Adipocyte (in vitro differentiated cells): ENCODE measurements at regions not wholly inside any gene's neighbourhood (a gene's known extent, or its start where the extent isn't known, plus 50 kb on each side); places are given as distances from the start of the nearest gene placed in this dataset.
A peak's percentile ranks its signal among the peaks of the same experiment; 100 is the strongest.

ENCODE experiments used
- DNase-seq: peaks from one replicate; pipeline ENCODE4 v3.0.0-alpha.2; 2015; ENCODE audit warnings: low read depth
- H3K27me3 ChIP-seq: replicated peaks from 2 replicates; pipeline ENCODE4 v1.7.0; 2013; ENCODE audit warnings: mild to moderate bottlenecking, low read length, moderate library complexity; ENCODE audit not compliant: control insufficient read depth, insufficient read depth
- H3K36me3 ChIP-seq: 2 replicates; pipeline ENCODE4 v1.7.0; 2013; ENCODE audit warnings: low read length, mild to moderate bottlenecking, moderate library complexity; ENCODE audit not compliant: control insufficient read depth, insufficient read depth, severe bottlenecking
- H3K4me1 ChIP-seq: 2 replicates; pipeline ENCODE4 v1.7.0; 2013; ENCODE audit warnings: mild to moderate bottlenecking, low read length, moderate library complexity; ENCODE audit not compliant: control insufficient read depth, insufficient read depth
- H3K4me3 ChIP-seq: 2 replicates; pipeline ENCODE4 v1.7.0; 2013; ENCODE audit warnings: mild to moderate bottlenecking, low read length, moderate library complexity
- H3K9ac ChIP-seq: 2 replicates; pipeline ENCODE4 v1.7.0; 2013; ENCODE audit warnings: mild to moderate bottlenecking, low read length, moderate library complexity
- H3K9me3 ChIP-seq: 2 replicates; pipeline ENCODE4 v1.7.0; 2013; ENCODE audit warnings: mild to moderate bottlenecking, low read length, moderate library complexity; ENCODE audit not compliant: control insufficient read depth

GRCh38 chr1:42046761-42047507 is 106.3 kb upstream of the GUCA2B start:
- no peak overlapping the region for H3K9ac ChIP-seq
- H3K9me3 ChIP-seq: no peaks in the 10 kb centered on the region
- no peaks in the 10 kb centered on the region for H3K4me1 ChIP-seq
- DNase-seq: no peak
- H3K36me3 ChIP-seq: no peaks in the 10 kb centered on the region
- H3K4me3 ChIP-seq: no peak overlapping the region
- H3K27me3 ChIP-seq: peaks cover 37% of the 10 kb centered on the region

DNA sequence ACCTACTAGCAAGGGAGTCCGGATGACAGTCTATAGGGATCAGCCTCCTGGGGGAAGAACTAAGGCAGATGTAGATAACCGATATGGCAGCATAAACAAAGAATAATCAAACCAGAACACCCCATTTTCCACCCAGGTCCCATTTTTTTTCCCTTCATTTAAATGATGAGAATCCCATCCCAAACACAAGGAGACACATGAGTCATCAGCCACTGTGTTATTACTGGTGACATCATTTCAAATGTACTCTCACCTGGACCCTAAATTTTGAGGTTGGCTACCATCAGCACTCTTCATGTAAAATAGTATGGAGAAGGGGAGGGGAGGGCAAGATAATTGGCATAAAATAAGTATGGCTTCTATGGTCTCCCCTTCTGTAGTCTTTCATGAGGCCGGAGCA is 108.9 kb upstream of the GUCA2B start:
- H3K4me3 ChIP-seq: no peak overlapping the region
- peaks cover 20% of the 10 kb centered on the region for H3K27me3 ChIP-seq
- H3K4me1 ChIP-seq: no peaks in the 10 kb centered on the region
- no peaks in the 10 kb centered on the region for H3K36me3 ChIP-seq
- H3K9ac ChIP-seq: no peak overlapping the region
- H3K9me3 ChIP-seq: no peaks in the 10 kb centered on the region
- no peak for DNase-seq

- Histone ChIP-seq H3K9me3 (no peaks in the 10 kb centered on the region), H3K27me3 (peaks cover 20% of the 10 kb centered on the region), H3K4me3 (no peak overlapping the region), H3K36me3 (no peaks in the 10 kb centered on the region), H3K9ac (no peak overlapping the region), H3K4me1 (no peaks in the 10 kb centered on the region)
- DNase-seq: no peak
Measured at GRCh38 chr1:42043811-42044210, 109.4 kb upstream of the GUCA2B start.

GRCh38 chr1:42043182-42043581 is 110.0 kb upstream of the GUCA2B start:
- DNase-seq: no peak
- no peaks in the 10 kb centered on the region for H3K4me1 ChIP-seq
- H3K27me3 ChIP-seq: peaks cover 14% of the 10 kb centered on the region
- no peaks in the 10 kb centered on the region for H3K36me3 ChIP-seq
- H3K9me3 ChIP-seq: no peaks in the 10 kb centered on the region
- H3K9ac ChIP-seq: no peak overlapping the region
- H3K4me3 ChIP-seq: no peak overlapping the region

DNA sequence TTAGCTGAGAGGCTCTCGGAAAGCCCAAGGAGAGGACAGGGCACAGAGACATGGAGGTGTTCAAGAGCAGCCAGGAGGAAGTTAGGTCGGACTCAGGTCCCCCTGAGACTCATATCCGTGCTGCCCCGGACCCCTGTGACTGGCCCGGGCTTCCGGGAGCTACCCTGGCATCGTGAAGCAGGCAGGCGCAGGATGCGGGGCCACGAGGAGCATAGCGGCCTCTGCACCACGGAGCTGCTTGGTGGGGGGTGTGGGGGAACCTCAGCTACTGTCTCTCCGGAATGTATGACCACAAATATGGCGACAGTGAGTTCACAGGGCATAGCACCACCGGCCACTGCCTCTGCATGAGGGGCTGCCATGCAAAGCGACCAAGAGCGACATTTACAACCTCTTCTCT is 112.2 kb upstream of the GUCA2B start:
- H3K9ac ChIP-seq: no peak overlapping the region
- H3K27me3 ChIP-seq: peaks cover 10% of the 10 kb centered on the region
- DNase-seq: no peak
- H3K9me3 ChIP-seq: no peaks in the 10 kb centered on the region
- no peak overlapping the region for H3K4me3 ChIP-seq
- H3K4me1 ChIP-seq: peaks cover 3% of the 10 kb centered on the region
- no peaks in the 10 kb centered on the region for H3K36me3 ChIP-seq

- Histone ChIP-seq H3K4me1 (peaks cover 3% of the 10 kb centered on the region), H3K4me3 (no peak overlapping the region), H3K9ac (no peak overlapping the region), H3K36me3 (no peaks in the 10 kb centered on the region), H3K27me3 (peaks cover 4% of the 10 kb centered on the region), H3K9me3 (no peaks in the 10 kb centered on the region)
- DNase-seq: no peak
Measured at GRCh38 chr1:42040159-42040558, 113.1 kb upstream of the GUCA2B start.

GRCh38 chr1:42038261-42038660 is 114.9 kb upstream of the GUCA2B start:
- Histone ChIP-seq H3K4me3 (no peak overlapping the region), H3K9ac (no peak overlapping the region), H3K36me3 (no peaks in the 10 kb centered on the region), H3K9me3 (no peaks in the 10 kb centered on the region), H3K4me1 (peaks cover 16% of the 10 kb centered on the region), H3K27me3 (no peaks in the 10 kb centered on the region)
- no peak for DNase-seq

DNA sequence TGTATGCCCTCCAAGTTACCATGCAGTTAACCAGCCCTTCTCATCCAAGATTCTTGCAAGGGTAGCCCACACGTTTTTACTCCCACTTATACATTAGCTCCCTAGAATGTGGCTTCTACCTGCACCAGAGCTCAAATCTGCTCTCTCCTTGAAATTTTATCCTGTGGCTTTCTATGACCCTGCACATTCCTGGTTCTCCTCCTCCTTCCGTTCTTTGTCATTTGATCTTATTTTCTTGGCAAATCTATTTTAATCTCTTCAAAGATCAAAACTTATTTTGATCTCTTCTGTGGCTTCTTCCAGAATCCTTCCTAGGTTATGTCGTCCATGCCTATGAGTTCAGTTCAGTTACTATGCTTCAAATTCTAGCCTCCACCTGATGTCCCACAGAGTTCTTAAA is 115.6 kb upstream of the GUCA2B start:
- H3K9me3 ChIP-seq: no peaks in the 10 kb centered on the region
- H3K27me3 ChIP-seq: no peaks in the 10 kb centered on the region
- H3K4me3 ChIP-seq: no peak overlapping the region
- no peaks in the 10 kb centered on the region for H3K36me3 ChIP-seq
- peaks cover 17% of the 10 kb centered on the region for H3K4me1 ChIP-seq
- no peak overlapping the region for H3K9ac ChIP-seq
- no peak for DNase-seq

- no peak for DNase-seq
- Histone ChIP-seq H3K4me3 (no peak overlapping the region), H3K9ac (no peak overlapping the region), H3K27me3 (no peaks in the 10 kb centered on the region), H3K36me3 (no peaks in the 10 kb centered on the region), H3K4me1 (peaks cover 17% of the 10 kb centered on the region), H3K9me3 (no peaks in the 10 kb centered on the region)
Measured at GRCh38 chr1:42037161-42037560, 116.0 kb upstream of the GUCA2B start.

GRCh38 chr1:42035830-42036604 is 117.2 kb upstream of the GUCA2B start:
- DNase-seq: peak; percentile 98
- Histone ChIP-seq H3K27me3 (no peaks in the 10 kb centered on the region), H3K36me3 (no peaks in the 10 kb centered on the region), H3K4me3 (peak overlapping the region; percentile 90), H3K4me1 (peaks cover 21% of the 10 kb centered on the region), H3K9me3 (no peaks in the 10 kb centered on the region), H3K9ac (peak overlapping the region; percentile 77)

GRCh38 chr1:42035205-42035829 is 116.6 kb upstream of the HIVEP3 start:
- H3K4me1 ChIP-seq: peaks cover 25% of the 10 kb centered on the region
- H3K4me3 ChIP-seq: peak overlapping the region; percentile 90
- no peaks in the 10 kb centered on the region for H3K36me3 ChIP-seq
- H3K9ac ChIP-seq: peak overlapping the region; percentile 76
- peak; percentile 81 for DNase-seq
- no peaks in the 10 kb centered on the region for H3K9me3 ChIP-seq
- no peaks in the 10 kb centered on the region for H3K27me3 ChIP-seq
